GM23338 (cell line): ENCODE measurements at regions not wholly inside any gene's neighbourhood (a gene's known extent, or its start where the extent isn't known, plus 50 kb on each side); places are given as distances from the start of the nearest gene placed in this dataset.

Experiments used
- ATAC-seq: fragments of 200-7000 bp; cut with Tn5 transposase; 3 replicates; pipeline ENCODE4 v1.9.1; 2020
- DNase-seq: peaks from one replicate; pipeline ENCODE4 v3.0.0-alpha.2; 2015; ENCODE audit warnings: low spot score
- H2AFZ ChIP-seq: fragments of 200-600 bp; sonication (generic); 2 replicates; pipeline ENCODE4 v1.8.0; 2016; ENCODE audit warnings: antibody characterized with exemption, mild to moderate bottlenecking, moderate library complexity
- H3F3A ChIP-seq: fragments of 200-600 bp; sonication (generic); replicated peaks from 2 replicates; pipeline ENCODE4 v1.8.0; 2017; ENCODE audit warnings: antibody characterized with exemption, mixed run types, low read depth
- H3K27ac ChIP-seq: fragments of 200-600 bp; sonication (generic); 2 replicates; pipeline ENCODE4 v1.6.1; 2016; ENCODE audit warnings: low read depth
- H3K27me3 ChIP-seq: fragments of 200-600 bp; sonication (generic); 2 replicates; pipeline ENCODE4 v1.8.0; 2016; ENCODE audit warnings: mild to moderate bottlenecking, mixed run types, moderate library complexity; ENCODE audit not compliant: insufficient read depth
- H3K36me3 ChIP-seq: fragments of 200-600 bp; sonication (generic); 2 replicates; pipeline ENCODE4 v1.8.0; 2016; ENCODE audit warnings: mild to moderate bottlenecking; ENCODE audit not compliant: insufficient read depth
- H3K4me1 ChIP-seq: fragments of 200-600 bp; sonication (generic); 2 replicates; pipeline ENCODE4 v1.8.0; 2016; ENCODE audit warnings: mild to moderate bottlenecking, moderate library complexity; ENCODE audit not compliant: insufficient read depth
- H3K4me2 ChIP-seq: fragments of 200-600 bp; sonication (generic); 2 replicates; pipeline ENCODE4 v1.7.1; 2017; ENCODE audit warnings: mixed run types
- H3K4me3 ChIP-seq: fragments of 200-600 bp; sonication (generic); 2 replicates; pipeline ENCODE4 v1.6.1; 2016; ENCODE audit warnings: mixed run types
- H3K79me2 ChIP-seq: fragments of 200-600 bp; sonication (generic); replicated peaks from 2 replicates; pipeline ENCODE4 v1.8.0; 2017; ENCODE audit warnings: mild to moderate bottlenecking; ENCODE audit not compliant: insufficient read depth
- H3K9me2 ChIP-seq: fragments of 200-600 bp; sonication (generic); 2 replicates; pipeline ENCODE4 v1.8.0; 2017; ENCODE audit not compliant: insufficient read depth
- H4K20me1 ChIP-seq: fragments of 200-600 bp; sonication (generic); replicated peaks from 2 replicates; pipeline ENCODE4 v1.8.0; 2017; ENCODE audit warnings: mild to moderate bottlenecking; ENCODE audit not compliant: insufficient read depth
- H3K27ac Mint-ChIP-seq: 2 replicates; pipeline ENCODE4 v1.8.0; 2020; ENCODE audit warnings: inconsistent platforms, mild to moderate bottlenecking, moderate library complexity, mixed read lengths
- H3K27me3 Mint-ChIP-seq: 3 replicates; pipeline ENCODE4 v1.8.0; 2022; ENCODE audit warnings: low read depth, mild to moderate bottlenecking, moderate library complexity, mixed read lengths, inconsistent platforms; ENCODE audit not compliant: insufficient read depth, poor library complexity
- H3K36me3 Mint-ChIP-seq: 3 replicates; pipeline ENCODE4 v1.8.0; 2021; ENCODE audit warnings: low read depth, mild to moderate bottlenecking, inconsistent platforms, moderate library complexity, mixed read lengths
- H3K4me1 Mint-ChIP-seq: 3 replicates; pipeline ENCODE4 v1.8.0; 2020; ENCODE audit warnings: mild to moderate bottlenecking, inconsistent platforms, mixed read lengths
- H3K4me3 Mint-ChIP-seq: 3 replicates; pipeline ENCODE4 v1.8.0; 2021; ENCODE audit warnings: moderate library complexity, mild to moderate bottlenecking, inconsistent platforms, mixed read lengths
- H3K9me3 Mint-ChIP-seq: 3 replicates; pipeline ENCODE4 v1.8.0; 2020; ENCODE audit warnings: moderate library complexity, mild to moderate bottlenecking, inconsistent platforms, mixed read lengths
- CREB1 ChIP-seq: fragments of 250-450 bp; sonication (Bioruptor Pico); IDR thresholded peaks from 2 replicates; pipeline ENCODE4 v1.5.0; 2020; ENCODE audit warnings: low read depth, mild to moderate bottlenecking, moderate library complexity
- EZH2 ChIP-seq: fragments of 200-600 bp; sonication (generic); IDR thresholded peaks from one replicate; pipeline ENCODE4 v1.8.0; 2017; ENCODE audit warnings: antibody characterized with exemption, mild to moderate bottlenecking, low read depth; ENCODE audit not compliant: unreplicated experiment
- JUNB ChIP-seq: IDR thresholded peaks from one replicate; pipeline ENCODE4 v1.6.1; 2016; ENCODE audit warnings: antibody characterized with exemption; ENCODE audit not compliant: unreplicated experiment
- ZNF114 ChIP-seq: fragments of 250-450 bp; sonication (Bioruptor Pico); IDR thresholded peaks from 2 replicates; pipeline ENCODE4 v1.5.0; 2020; ENCODE audit warnings: mild to moderate bottlenecking, moderate library complexity
- ZNF462 ChIP-seq: fragments of 250-450 bp; sonication (Bioruptor Pico); IDR thresholded peaks from 2 replicates; pipeline ENCODE4 v1.5.0; 2020; ENCODE audit warnings: mild to moderate bottlenecking, moderate library complexity
- TF ChIP-seq, protein P1 (sequence below): IDR thresholded peaks from one replicate; pipeline ENCODE4 v1.6.1; 2018; ENCODE audit warnings: antibody characterized with exemption; ENCODE audit not compliant: unreplicated experiment
- TF ChIP-seq, protein P2 (sequence below): IDR thresholded peaks from 2 replicates; pipeline ENCODE4 v1.6.1; 2016; ENCODE audit warnings: antibody characterized with exemption
- TF ChIP-seq, protein P3 (sequence below), 2 experiments: fragments of 200-600 bp in 1 of 2; sonication (generic) in 1 of 2; conservative IDR thresholded peaks; 2 replicates each; pipeline versions ENCODE4 v1.5.1 to v1.6.1; 2016 to 2017; ENCODE audit warnings: antibody characterized with exemption in 2 of 2, low read depth in 2 of 2, mild to moderate bottlenecking in 2 of 2, moderate library complexity in 1 of 2

DNA sequence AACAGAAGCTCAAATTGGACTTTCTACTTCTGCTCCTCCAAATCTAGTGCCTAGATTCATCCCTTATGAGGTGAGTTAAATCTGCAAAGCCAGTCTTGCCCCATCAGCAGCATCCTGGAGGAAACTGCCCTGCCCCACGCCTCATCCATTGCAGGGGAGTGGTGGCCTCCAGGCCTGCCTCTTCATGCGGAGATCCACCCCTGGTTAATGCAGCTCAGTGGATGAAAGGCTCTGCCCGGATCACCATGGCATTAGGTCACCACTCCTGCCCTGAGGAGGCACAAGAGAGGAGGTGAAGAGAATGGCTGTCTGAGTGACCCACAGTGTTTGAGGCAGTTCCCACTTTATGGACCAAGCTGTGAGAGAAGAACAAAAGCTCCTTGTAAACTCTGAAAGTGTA, 218.1 kb downstream of the C12orf75 start (continued):
- TF ChIP-seq JUNB (no peak), CREB1 (no peak)
- TF ChIP-seq, protein P1, sequence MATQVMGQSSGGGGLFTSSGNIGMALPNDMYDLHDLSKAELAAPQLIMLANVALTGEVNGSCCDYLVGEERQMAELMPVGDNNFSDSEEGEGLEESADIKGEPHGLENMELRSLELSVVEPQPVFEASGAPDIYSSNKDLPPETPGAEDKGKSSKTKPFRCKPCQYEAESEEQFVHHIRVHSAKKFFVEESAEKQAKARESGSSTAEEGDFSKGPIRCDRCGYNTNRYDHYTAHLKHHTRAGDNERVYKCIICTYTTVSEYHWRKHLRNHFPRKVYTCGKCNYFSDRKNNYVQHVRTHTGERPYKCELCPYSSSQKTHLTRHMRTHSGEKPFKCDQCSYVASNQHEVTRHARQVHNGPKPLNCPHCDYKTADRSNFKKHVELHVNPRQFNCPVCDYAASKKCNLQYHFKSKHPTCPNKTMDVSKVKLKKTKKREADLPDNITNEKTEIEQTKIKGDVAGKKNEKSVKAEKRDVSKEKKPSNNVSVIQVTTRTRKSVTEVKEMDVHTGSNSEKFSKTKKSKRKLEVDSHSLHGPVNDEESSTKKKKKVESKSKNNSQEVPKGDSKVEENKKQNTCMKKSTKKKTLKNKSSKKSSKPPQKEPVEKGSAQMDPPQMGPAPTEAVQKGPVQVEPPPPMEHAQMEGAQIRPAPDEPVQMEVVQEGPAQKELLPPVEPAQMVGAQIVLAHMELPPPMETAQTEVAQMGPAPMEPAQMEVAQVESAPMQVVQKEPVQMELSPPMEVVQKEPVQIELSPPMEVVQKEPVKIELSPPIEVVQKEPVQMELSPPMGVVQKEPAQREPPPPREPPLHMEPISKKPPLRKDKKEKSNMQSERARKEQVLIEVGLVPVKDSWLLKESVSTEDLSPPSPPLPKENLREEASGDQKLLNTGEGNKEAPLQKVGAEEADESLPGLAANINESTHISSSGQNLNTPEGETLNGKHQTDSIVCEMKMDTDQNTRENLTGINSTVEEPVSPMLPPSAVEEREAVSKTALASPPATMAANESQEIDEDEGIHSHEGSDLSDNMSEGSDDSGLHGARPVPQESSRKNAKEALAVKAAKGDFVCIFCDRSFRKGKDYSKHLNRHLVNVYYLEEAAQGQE = no peak
- TF ChIP-seq, protein P2, sequence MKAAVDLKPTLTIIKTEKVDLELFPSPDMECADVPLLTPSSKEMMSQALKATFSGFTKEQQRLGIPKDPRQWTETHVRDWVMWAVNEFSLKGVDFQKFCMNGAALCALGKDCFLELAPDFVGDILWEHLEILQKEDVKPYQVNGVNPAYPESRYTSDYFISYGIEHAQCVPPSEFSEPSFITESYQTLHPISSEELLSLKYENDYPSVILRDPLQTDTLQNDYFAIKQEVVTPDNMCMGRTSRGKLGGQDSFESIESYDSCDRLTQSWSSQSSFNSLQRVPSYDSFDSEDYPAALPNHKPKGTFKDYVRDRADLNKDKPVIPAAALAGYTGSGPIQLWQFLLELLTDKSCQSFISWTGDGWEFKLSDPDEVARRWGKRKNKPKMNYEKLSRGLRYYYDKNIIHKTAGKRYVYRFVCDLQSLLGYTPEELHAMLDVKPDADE = no peak
- TF ChIP-seq, protein P3, sequence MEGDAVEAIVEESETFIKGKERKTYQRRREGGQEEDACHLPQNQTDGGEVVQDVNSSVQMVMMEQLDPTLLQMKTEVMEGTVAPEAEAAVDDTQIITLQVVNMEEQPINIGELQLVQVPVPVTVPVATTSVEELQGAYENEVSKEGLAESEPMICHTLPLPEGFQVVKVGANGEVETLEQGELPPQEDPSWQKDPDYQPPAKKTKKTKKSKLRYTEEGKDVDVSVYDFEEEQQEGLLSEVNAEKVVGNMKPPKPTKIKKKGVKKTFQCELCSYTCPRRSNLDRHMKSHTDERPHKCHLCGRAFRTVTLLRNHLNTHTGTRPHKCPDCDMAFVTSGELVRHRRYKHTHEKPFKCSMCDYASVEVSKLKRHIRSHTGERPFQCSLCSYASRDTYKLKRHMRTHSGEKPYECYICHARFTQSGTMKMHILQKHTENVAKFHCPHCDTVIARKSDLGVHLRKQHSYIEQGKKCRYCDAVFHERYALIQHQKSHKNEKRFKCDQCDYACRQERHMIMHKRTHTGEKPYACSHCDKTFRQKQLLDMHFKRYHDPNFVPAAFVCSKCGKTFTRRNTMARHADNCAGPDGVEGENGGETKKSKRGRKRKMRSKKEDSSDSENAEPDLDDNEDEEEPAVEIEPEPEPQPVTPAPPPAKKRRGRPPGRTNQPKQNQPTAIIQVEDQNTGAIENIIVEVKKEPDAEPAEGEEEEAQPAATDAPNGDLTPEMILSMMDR (conservative IDR thresholded peaks at IDR 0.05; ENCODE audit: low read depth in 2 of 2) = no peak

- ATAC-seq = no peak
- TF ChIP-seq, protein P2 = no peak
- TF ChIP-seq ZNF114 (no peak), EZH2 (no peak), ZNF462 (CRISPR knock-in tag) (no peak), JUNB (no peak)
- TF ChIP-seq, protein P3 (conservative IDR thresholded peaks at IDR 0.05; ENCODE audit: low read depth in 2 of 2) = no peak
Measured at GRCh38 chr12:105552056-105552455, 221.6 kb downstream of the C12orf75 start.

More at GRCh38 chr12:105552056-105552455, 221.6 kb downstream of the C12orf75 start:
- Mint-ChIP-seq H3K27ac (no peak overlapping the region), H3K4me1 (peaks cover 12% of the 10 kb centered on the region), H3K36me3 (no peaks in the 10 kb centered on the region), H3K9me3 (no peaks in the 10 kb centered on the region), H3K4me3 (no peak overlapping the region), H3K27me3 (no peaks in the 10 kb centered on the region)
- H3K9me2 ChIP-seq = no peaks in the 10 kb centered on the region
- no peaks in the 10 kb centered on the region for H3F3A ChIP-seq
- no peaks in the 10 kb centered on the region for H4K20me1 ChIP-seq
- no peaks in the 10 kb centered on the region for H3K4me1 ChIP-seq
- no peaks in the 10 kb centered on the region for H3K27me3 ChIP-seq
- no peak for DNase-seq
- no peak overlapping the region for H3K27ac ChIP-seq
- H3K4me2 ChIP-seq = no peak overlapping the region
- no peaks in the 10 kb centered on the region for H3K36me3 ChIP-seq
- H3K4me3 ChIP-seq = no peak overlapping the region
- no peaks in the 10 kb centered on the region for H3K79me2 ChIP-seq
- H2AFZ ChIP-seq = no peak overlapping the region
